Mucosa of rectum (tissue), 2 donors: ENCODE measurements at regions not wholly inside any gene's neighbourhood (a gene's known extent, or its start where the extent isn't known, plus 50 kb on each side); places are given as distances from the start of the nearest gene placed in this dataset.
A peak's percentile ranks its signal among the peaks of the same experiment; 100 is the strongest.

ENCODE experiments used
- H3K27ac ChIP-seq, 2 donors: one replicate each; pipeline ENCODE4 v1.7.0; 2013; ENCODE audit warnings: inconsistent platforms in 2 of 2, low read depth in 2 of 2, low read length in 2 of 2
- H3K27me3 ChIP-seq, 2 donors: one replicate each; pipeline ENCODE4 v1.7.0; 2013; ENCODE audit warnings: low read length in 2 of 2; ENCODE audit not compliant: control insufficient read depth in 2 of 2, insufficient read depth in 2 of 2
- H3K36me3 ChIP-seq, 2 donors: one replicate each; pipeline ENCODE4 v1.7.0; 2013; ENCODE audit warnings: low read length in 2 of 2; ENCODE audit not compliant: control insufficient read depth in 2 of 2, insufficient read depth in 2 of 2
- H3K4me1 ChIP-seq, 2 donors: one replicate each; pipeline ENCODE4 v1.7.0; 2013; ENCODE audit warnings: low read length in 2 of 2, mild to moderate bottlenecking in 1 of 2; ENCODE audit not compliant: control insufficient read depth in 2 of 2, insufficient read depth in 2 of 2
- H3K4me3 ChIP-seq, 2 donors: one replicate each; pipeline ENCODE4 v1.7.0; 2013; ENCODE audit warnings: low read length in 2 of 2
- H3K9ac ChIP-seq, 2 donors: one replicate each; pipeline ENCODE4 v1.7.0; 2013; ENCODE audit warnings: low read length in 2 of 2, low read depth in 1 of 2, mild to moderate bottlenecking in 1 of 2
- H3K9me3 ChIP-seq, 2 donors: one replicate each; pipeline ENCODE4 v1.7.0; 2013; ENCODE audit warnings: low read length in 2 of 2; ENCODE audit not compliant: control insufficient read depth in 2 of 2
- donor health status: healthy.
- donor health status: Normal muscosa, but diverticular disease.

DNA sequence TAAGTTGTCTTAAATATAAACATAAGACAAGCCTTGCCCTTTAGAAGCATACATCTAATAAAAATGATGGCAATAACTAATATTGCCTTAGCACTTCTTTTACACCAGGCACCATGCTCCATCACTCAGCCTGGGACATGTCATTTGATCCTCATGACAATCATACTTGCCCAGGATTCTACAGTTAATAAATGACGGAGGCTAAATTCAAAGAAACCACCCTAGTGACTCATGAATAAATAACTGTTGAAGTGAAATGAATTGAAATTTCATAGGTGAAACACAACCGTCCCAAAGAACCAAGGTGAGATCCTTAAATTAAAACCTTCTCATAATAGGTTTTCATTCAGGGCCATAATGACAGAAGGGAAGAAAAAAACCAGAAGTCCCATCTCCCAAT lies 89.5 kb downstream of the GRIN2B start:
- no peak overlapping the region for H3K9ac ChIP-seq
- no peaks in the 10 kb centered on the region for H3K9me3 ChIP-seq
- H3K4me1 ChIP-seq: peaks cover 0 to 6% of the 10 kb centered on the region in 2 donors
- H3K4me3 ChIP-seq: no peak overlapping the region
- H3K36me3 ChIP-seq: no peaks in the 10 kb centered on the region
- no peaks in the 10 kb centered on the region for H3K27me3 ChIP-seq
- no peak overlapping the region for H3K27ac ChIP-seq

DNA sequence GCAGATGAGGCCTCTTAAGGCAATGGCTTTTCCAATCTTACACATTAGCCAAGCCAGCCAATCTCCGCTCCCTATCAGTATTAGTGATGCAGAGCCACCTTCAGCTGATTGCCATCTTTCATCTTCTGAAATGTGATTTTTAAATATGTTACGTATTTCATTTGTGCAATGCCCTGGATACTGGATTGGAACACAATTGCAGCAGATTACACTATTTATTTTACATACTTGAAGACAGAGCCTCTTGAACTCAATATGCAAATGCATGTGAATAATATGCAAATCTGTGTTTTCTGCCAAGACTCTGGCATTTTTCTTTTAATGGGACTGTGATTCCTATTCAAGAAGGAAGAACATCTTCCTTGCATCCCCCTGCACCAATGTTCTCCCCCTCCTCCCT lies 90.5 kb downstream of the GRIN2B start:
- peaks cover 0 to 6% of the 10 kb centered on the region in 2 donors for H3K4me1 ChIP-seq
- H3K9ac ChIP-seq: no peak overlapping the region
- H3K27ac ChIP-seq: no peak overlapping the region
- H3K9me3 ChIP-seq: no peaks in the 10 kb centered on the region
- H3K27me3 ChIP-seq: no peaks in the 10 kb centered on the region
- H3K36me3 ChIP-seq: no peaks in the 10 kb centered on the region
- H3K4me3 ChIP-seq: no peak overlapping the region

- Histone ChIP-seq H3K4me1 (peaks cover 0 to 6% of the 10 kb centered on the region in 2 donors), H3K36me3 (no peaks in the 10 kb centered on the region), H3K9me3 (no peaks in the 10 kb centered on the region), H3K4me3 (peak overlapping the region in 1 of 2 donors; percentile 23), H3K27ac (no peak overlapping the region), H3K9ac (no peak overlapping the region), H3K27me3 (no peaks in the 10 kb centered on the region)
These were observed 93.5 kb downstream of the GRIN2B start for GRCh38 chr12:13887779-13888388.

DNA sequence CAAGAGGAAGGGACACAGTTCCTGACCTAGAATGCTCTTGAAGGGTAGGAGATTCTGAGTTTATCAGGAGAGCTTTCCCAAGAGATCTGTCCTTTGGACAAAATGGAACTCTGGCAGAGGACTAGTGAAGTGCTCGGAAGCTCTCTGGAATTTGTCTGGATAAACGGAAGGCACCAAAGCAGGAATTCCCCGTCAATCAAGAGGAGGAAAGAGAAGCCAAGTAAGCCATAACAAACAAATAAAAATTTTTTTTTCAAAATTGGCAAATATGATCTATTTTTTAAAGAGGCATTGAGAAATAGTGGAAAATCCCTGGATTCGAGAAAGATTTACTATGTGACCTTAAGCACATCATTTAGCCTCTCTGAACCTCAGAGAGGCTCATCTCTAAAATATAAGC lies 99.2 kb downstream of the GRIN2B start:
- Histone ChIP-seq H3K27ac (no peak overlapping the region), H3K9me3 (no peaks in the 10 kb centered on the region), H3K36me3 (no peaks in the 10 kb centered on the region), H3K4me3 (no peak overlapping the region), H3K4me1 (no peaks in the 10 kb centered on the region), H3K9ac (no peak overlapping the region), H3K27me3 (no peaks in the 10 kb centered on the region)

DNA sequence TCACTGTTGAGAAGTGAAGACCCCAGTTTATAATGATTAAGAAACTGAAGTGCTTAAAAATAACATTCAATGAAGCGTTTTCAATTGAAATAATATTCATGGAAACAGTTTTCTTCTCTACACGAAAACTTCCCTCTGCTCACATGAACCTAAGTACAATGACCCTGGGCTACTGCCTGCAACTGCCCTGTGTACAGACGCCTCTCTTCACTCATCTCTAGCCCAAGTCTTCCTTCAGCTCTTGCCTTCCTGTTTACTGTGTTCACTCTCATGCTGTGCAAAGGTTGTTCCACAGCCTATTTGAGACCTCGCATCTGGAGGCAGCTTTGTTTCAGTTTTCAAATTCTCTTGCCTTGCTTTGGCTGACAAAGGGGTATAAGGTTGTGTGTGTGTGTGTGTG lies 100.8 kb downstream of the GRIN2B start:
- Histone ChIP-seq H3K4me1 (no peaks in the 10 kb centered on the region), H3K9ac (no peak overlapping the region), H3K4me3 (no peak overlapping the region), H3K27me3 (no peaks in the 10 kb centered on the region), H3K9me3 (no peaks in the 10 kb centered on the region), H3K27ac (no peak overlapping the region), H3K36me3 (no peaks in the 10 kb centered on the region)

GRCh38 chr12:13875744-13876143 lies 105.7 kb downstream of the GRIN2B start:
- H3K36me3 ChIP-seq: no peaks in the 10 kb centered on the region
- H3K9me3 ChIP-seq: no peaks in the 10 kb centered on the region
- no peak overlapping the region for H3K9ac ChIP-seq
- H3K27ac ChIP-seq: no peak overlapping the region
- H3K4me1 ChIP-seq: no peaks in the 10 kb centered on the region
- no peak overlapping the region for H3K4me3 ChIP-seq
- no peaks in the 10 kb centered on the region for H3K27me3 ChIP-seq

GRCh38 chr12:13870255-13870654 lies 111.1 kb downstream of the GRIN2B start:
- no peak overlapping the region for H3K4me3 ChIP-seq
- H3K27me3 ChIP-seq: no peaks in the 10 kb centered on the region
- H3K27ac ChIP-seq: no peak overlapping the region
- H3K36me3 ChIP-seq: no peaks in the 10 kb centered on the region
- no peaks in the 10 kb centered on the region for H3K4me1 ChIP-seq
- H3K9me3 ChIP-seq: no peaks in the 10 kb centered on the region
- no peak overlapping the region for H3K9ac ChIP-seq

DNA sequence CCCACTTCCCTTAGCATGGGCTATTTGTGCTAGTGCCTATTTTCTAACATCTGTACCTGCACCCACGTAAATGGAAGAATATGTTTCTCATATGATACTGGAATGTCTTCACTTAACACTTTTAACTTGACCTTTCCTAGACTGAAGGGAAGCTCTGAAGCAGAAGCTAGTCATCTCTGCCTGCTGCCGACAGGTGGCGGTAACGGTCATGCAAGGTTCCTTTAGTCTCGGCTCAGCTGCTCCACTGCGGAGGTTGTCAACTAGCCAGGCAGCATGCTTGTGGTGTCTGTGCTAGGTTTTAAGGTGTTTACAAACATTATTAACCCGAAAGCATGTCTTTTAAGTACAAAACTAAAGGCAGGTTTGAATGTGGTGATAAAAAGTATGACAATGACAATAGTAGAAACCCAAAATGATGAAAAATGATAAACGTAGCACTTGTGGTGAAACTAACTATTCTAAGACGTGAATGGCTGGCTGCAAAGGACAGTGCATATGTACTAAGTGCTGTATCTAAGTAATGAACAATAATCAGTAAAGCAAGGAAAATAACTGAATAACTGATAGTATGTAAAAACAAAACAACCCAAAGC lies 117.2 kb downstream of the GRIN2B start:
- Histone ChIP-seq H3K9me3 (no peaks in the 10 kb centered on the region), H3K9ac (no peak overlapping the region), H3K4me3 (no peak overlapping the region), H3K4me1 (no peaks in the 10 kb centered on the region), H3K27ac (no peak overlapping the region), H3K27me3 (no peaks in the 10 kb centered on the region), H3K36me3 (no peaks in the 10 kb centered on the region)

GRCh38 chr12:13857750-13858149 lies 123.7 kb downstream of the GRIN2B start:
- Histone ChIP-seq H3K9ac (no peak overlapping the region), H3K27ac (no peak overlapping the region), H3K4me1 (no peaks in the 10 kb centered on the region), H3K4me3 (no peak overlapping the region), H3K27me3 (no peaks in the 10 kb centered on the region), H3K9me3 (no peaks in the 10 kb centered on the region), H3K36me3 (no peaks in the 10 kb centered on the region)

GRCh38 chr12:13853471-13853870 lies 127.9 kb downstream of the GRIN2B start:
- Histone ChIP-seq H3K4me1 (no peaks in the 10 kb centered on the region), H3K9me3 (no peaks in the 10 kb centered on the region), H3K27ac (no peak overlapping the region), H3K27me3 (no peaks in the 10 kb centered on the region), H3K36me3 (no peaks in the 10 kb centered on the region), H3K4me3 (no peak overlapping the region), H3K9ac (no peak overlapping the region)
